K562 (cell line): ENCODE measurements at regions not wholly inside any gene's neighbourhood (a gene's known extent, or its start where the extent isn't known, plus 50 kb on each side); places are given as distances from the start of the nearest gene placed in this dataset.
A peak's percentile ranks its signal among the peaks of the same experiment; 100 is the strongest.

ENCODE experiments used
- CREBBP ChIP-seq: IDR thresholded peaks from one replicate; pipeline ENCODE4 v1.6.1; 2012; ENCODE audit warnings: low read depth, mild to moderate bottlenecking, control low read depth, inconsistent platforms, low read length
- ESRRA ChIP-seq: fragments of 450-650 bp; IDR thresholded peaks from 2 replicates; pipeline ENCODE4 v1.6.1; 2014; ENCODE audit warnings: low read depth, mild to moderate bottlenecking, moderate library complexity, borderline replicate concordance
- GTF2F1 ChIP-seq: IDR thresholded peaks from 2 replicates; pipeline ENCODE4 v1.6.1; 2011; ENCODE audit warnings: low read depth, low read length, improper control_type of control experiment
- JUNB ChIP-seq: fragments of 450-650 bp; formaldehyde crosslinking; conservative IDR thresholded peaks from 2 replicates; pipeline ENCODE4 v1.4.0; 2020; ENCODE audit warnings: mild to moderate bottlenecking
- LCOR ChIP-seq: sonication (generic); formaldehyde crosslinking; IDR thresholded peaks from 2 replicates; pipeline ENCODE4 v1.8.0; 2022; ENCODE audit warnings: mild to moderate bottlenecking, missing genetic modification reagents
- MTA1 ChIP-seq: fragments of 450-650 bp; IDR thresholded peaks from 2 replicates; pipeline ENCODE4 v1.6.1; 2017; ENCODE audit warnings: borderline replicate concordance
- MYC ChIP-seq, 2 experiments: fragments of 250-450 bp in 1 of 2; sonication (Bioruptor Pico) in 1 of 2; IDR thresholded peaks; 2 replicates each; pipeline versions ENCODE4 v1.5.1 to v1.6.1; 2012 to 2021; ENCODE audit warnings: low read depth in 2 of 2, borderline replicate concordance in 1 of 2, improper control_type of control experiment in 1 of 2, low read length in 1 of 2, mild to moderate bottlenecking in 1 of 2, moderate library complexity in 1 of 2
- NFATC3 ChIP-seq: fragments of 450-650 bp; IDR thresholded peaks from 2 replicates; pipeline ENCODE4 v1.6.1; 2017; ENCODE audit warnings: mild to moderate bottlenecking
- POLR2B ChIP-seq: fragments of 450-650 bp; IDR thresholded peaks from 2 replicates; pipeline ENCODE4 v1.6.1; 2018; ENCODE audit warnings: low read depth; ENCODE audit not compliant: partially characterized antibody
- PTRF ChIP-seq: fragments of 450-650 bp; IDR thresholded peaks from 2 replicates; pipeline ENCODE4 v1.6.1; 2016; ENCODE audit warnings: mild to moderate bottlenecking, missing genetic modification characterization, missing compliant biosample characterization
- TAL1 ChIP-seq: fragments of 450-650 bp; IDR thresholded peaks from 2 replicates; pipeline ENCODE4 v1.6.1; 2016; ENCODE audit warnings: mild to moderate bottlenecking
- VEZF1 ChIP-seq: fragments of 200-800 bp; sonication (Bioruptor generic); IDR thresholded peaks from 2 replicates; pipeline ENCODE4 v1.6.1; 2017; ENCODE audit warnings: missing genetic modification characterization, missing compliant biosample characterization
- ZFX ChIP-seq: sonication (generic); formaldehyde crosslinking; IDR thresholded peaks from 2 replicates; pipeline ENCODE4 v1.8.0; 2022; ENCODE audit warnings: mild to moderate bottlenecking, missing genetic modification reagents, moderate library complexity
- ZNF507 ChIP-seq: conservative IDR thresholded peaks from 2 replicates; pipeline ENCODE4 v1.6.1; 2017; ENCODE audit warnings: missing genetic modification characterization, missing compliant biosample characterization
- ZNF586 ChIP-seq: fragments of 450-650 bp; formaldehyde crosslinking; conservative IDR thresholded peaks from 2 replicates; pipeline ENCODE4 v1.4.0; 2020; ENCODE audit warnings: mild to moderate bottlenecking, moderate library complexity
- ZNF77 ChIP-seq: fragments of 250-450 bp; sonication (Bioruptor Pico); IDR thresholded peaks from 2 replicates; pipeline ENCODE4 v1.5.0; 2020
- ZNF785 ChIP-seq: fragments of 250-450 bp; sonication (Bioruptor Pico); IDR thresholded peaks from 2 replicates; pipeline ENCODE4 v1.4.0; 2020; ENCODE audit warnings: mild to moderate bottlenecking
- TF ChIP-seq, protein P1 (sequence below): fragments of 150-350 bp; IDR thresholded peaks from 2 replicates; pipeline ENCODE4 v1.6.1; 2014; ENCODE audit warnings: low read depth, mild to moderate bottlenecking, low read length, borderline replicate concordance
- TF ChIP-seq, protein P2 (sequence below), 2 experiments: fragments of 200-800 bp in 1 of 2; sonication (Bioruptor generic) in 1 of 2; sonication (generic) in 1 of 2; formaldehyde crosslinking in 1 of 2; IDR thresholded peaks in 1 of 2; conservative IDR thresholded peaks in 1 of 2; 2 replicates each; pipeline versions ENCODE4 v1.5.0 to v1.6.1; 2016 to 2020; ENCODE audit warnings: missing compliant biosample characterization in 1 of 2, missing genetic modification characterization in 1 of 2, missing genetic modification reagents in 1 of 2
- TF ChIP-seq, protein P3 (sequence below): fragments of 450-650 bp; IDR thresholded peaks from 2 replicates; pipeline ENCODE4 v1.6.1; 2016; ENCODE audit warnings: borderline replicate concordance

GRCh38 chr6:27156874-27157458, 90.5 kb upstream of the PRSS16 start (continued):
- TF ChIP-seq ESRRA (no peak), POLR2B (peak; percentile 29), VEZF1 (CRISPR knock-in tag) (no peak; the same call in 1 of the 2 replicates), MYC (IDR thresholded peaks at IDR 0.05; ENCODE audit: low read depth, low read length) (no peak), MYC (CRISPR knock-in tag; IDR thresholded peaks at IDR 0.05; ENCODE audit: borderline replicate concordance, low read depth) (no peak), ZNF586 (CRISPR knock-in tag) (no peak), JUNB (CRISPR knock-in tag) (no peak), GTF2F1 (no peak), LCOR (CRISPR knock-in tag) (no peak), MTA1 (peak; percentile 92), PTRF (tag) (no peak), NFATC3 (peak; percentile 69; the same call in 1 of the 2 replicates), ZNF77 (no peak), CREBBP (no peak), ZNF785 (no peak), ZFX (no peak), ZNF507 (no peak), TAL1 (0 out of 2 replicates have a peak, but pooled peaks have one; percentile 4)
- TF ChIP-seq, protein P1, sequence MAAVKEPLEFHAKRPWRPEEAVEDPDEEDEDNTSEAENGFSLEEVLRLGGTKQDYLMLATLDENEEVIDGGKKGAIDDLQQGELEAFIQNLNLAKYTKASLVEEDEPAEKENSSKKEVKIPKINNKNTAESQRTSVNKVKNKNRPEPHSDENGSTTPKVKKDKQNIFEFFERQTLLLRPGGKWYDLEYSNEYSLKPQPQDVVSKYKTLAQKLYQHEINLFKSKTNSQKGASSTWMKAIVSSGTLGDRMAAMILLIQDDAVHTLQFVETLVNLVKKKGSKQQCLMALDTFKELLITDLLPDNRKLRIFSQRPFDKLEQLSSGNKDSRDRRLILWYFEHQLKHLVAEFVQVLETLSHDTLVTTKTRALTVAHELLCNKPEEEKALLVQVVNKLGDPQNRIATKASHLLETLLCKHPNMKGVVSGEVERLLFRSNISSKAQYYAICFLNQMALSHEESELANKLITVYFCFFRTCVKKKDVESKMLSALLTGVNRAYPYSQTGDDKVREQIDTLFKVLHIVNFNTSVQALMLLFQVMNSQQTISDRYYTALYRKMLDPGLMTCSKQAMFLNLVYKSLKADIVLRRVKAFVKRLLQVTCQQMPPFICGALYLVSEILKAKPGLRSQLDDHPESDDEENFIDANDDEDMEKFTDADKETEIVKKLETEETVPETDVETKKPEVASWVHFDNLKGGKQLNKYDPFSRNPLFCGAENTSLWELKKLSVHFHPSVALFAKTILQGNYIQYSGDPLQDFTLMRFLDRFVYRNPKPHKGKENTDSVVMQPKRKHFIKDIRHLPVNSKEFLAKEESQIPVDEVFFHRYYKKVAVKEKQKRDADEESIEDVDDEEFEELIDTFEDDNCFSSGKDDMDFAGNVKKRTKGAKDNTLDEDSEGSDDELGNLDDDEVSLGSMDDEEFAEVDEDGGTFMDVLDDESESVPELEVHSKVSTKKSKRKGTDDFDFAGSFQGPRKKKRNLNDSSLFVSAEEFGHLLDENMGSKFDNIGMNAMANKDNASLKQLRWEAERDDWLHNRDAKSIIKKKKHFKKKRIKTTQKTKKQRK = no peak
- TF ChIP-seq, protein P2, sequence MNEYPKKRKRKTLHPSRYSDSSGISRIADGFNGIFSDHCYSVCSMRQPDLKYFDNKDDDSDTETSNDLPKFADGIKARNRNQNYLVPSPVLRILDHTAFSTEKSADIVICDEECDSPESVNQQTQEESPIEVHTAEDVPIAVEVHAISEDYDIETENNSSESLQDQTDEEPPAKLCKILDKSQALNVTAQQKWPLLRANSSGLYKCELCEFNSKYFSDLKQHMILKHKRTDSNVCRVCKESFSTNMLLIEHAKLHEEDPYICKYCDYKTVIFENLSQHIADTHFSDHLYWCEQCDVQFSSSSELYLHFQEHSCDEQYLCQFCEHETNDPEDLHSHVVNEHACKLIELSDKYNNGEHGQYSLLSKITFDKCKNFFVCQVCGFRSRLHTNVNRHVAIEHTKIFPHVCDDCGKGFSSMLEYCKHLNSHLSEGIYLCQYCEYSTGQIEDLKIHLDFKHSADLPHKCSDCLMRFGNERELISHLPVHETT (CRISPR knock-in tag; conservative IDR thresholded peaks at IDR 0.05 in 1 of 2, IDR thresholded peaks at IDR 0.05 in 1 of 2) = no peak
- TF ChIP-seq, protein P3, sequence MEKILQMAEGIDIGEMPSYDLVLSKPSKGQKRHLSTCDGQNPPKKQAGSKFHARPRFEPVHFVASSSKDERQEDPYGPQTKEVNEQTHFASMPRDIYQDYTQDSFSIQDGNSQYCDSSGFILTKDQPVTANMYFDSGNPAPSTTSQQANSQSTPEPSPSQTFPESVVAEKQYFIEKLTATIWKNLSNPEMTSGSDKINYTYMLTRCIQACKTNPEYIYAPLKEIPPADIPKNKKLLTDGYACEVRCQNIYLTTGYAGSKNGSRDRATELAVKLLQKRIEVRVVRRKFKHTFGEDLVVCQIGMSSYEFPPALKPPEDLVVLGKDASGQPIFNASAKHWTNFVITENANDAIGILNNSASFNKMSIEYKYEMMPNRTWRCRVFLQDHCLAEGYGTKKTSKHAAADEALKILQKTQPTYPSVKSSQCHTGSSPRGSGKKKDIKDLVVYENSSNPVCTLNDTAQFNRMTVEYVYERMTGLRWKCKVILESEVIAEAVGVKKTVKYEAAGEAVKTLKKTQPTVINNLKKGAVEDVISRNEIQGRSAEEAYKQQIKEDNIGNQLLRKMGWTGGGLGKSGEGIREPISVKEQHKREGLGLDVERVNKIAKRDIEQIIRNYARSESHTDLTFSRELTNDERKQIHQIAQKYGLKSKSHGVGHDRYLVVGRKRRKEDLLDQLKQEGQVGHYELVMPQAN = peak; percentile 78
